ENCODE measurements at regions not wholly inside any gene's neighbourhood (a gene's known extent, or its start where the extent isn't known, plus 50 kb on each side); places are given as distances from the start of the nearest gene placed in this dataset.
"Not testable (repeated sequence)": the region's sequence is repeated elsewhere in the genome, so short reads cannot be mapped to it uniquely, and the experiment has no call there.

- no peak for DNase-seq (ENCODE audit: extremely low read depth in 1 of 2, low read depth in 1 of 2)
Measured at GRCh38 chr7:82625377-82625776, 181.8 kb upstream of the CACNA2D1 start.

GRCh38 chr7:82624965-82625364 is 181.4 kb upstream of the CACNA2D1 start:
- DNase-seq (ENCODE audit: extremely low read depth in 1 of 2, low read depth in 1 of 2): no peak

DNA sequence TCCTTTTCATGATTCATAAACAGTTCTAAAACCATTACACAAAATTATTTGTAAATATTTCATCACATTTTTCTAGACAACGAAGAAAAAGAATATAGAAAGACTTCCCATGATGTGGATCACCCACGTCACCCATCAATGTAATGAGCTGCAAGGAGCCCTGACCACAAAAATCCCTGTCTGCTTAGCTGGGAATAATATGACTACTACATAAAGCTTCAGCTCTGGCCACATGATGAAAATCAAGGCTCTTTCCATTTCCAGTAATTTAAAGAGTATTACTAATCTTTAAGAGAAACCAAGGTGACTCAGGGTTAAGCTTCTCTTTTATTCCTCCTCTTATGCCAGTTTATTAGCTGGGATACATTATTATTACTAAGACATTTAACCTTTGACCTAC is 180.8 kb upstream of the CACNA2D1 start:
- DNase-seq (ENCODE audit: extremely low read depth in 1 of 2, low read depth in 1 of 2): no peak

- no peak for DNase-seq (ENCODE audit: extremely low read depth in 1 of 2, low read depth in 1 of 2)
Measured at GRCh38 chr7:82623812-82624211, 180.2 kb upstream of the CACNA2D1 start.

DNA sequence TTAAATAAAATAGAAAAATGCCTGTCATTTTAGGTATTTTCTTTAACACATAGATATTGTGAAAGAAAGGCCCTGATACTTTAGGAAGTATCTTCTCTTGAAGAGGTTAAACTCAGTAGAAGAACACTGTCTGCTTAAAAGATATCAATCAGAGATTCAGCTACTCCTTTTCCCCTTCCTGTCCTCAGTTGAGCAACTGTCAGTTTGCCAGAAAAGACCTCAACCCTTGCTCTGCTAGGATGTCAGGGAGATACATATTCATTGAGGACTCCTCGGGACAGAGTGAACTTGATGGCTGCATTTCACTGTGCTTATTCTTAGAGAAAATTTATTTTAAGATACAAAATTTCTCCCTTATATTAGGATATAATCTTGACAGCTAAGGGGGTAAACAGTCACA is 173.6 kb upstream of the CACNA2D1 start:
- no peak for DNase-seq (ENCODE audit: extremely low read depth in 1 of 2, low read depth in 1 of 2)

DNA sequence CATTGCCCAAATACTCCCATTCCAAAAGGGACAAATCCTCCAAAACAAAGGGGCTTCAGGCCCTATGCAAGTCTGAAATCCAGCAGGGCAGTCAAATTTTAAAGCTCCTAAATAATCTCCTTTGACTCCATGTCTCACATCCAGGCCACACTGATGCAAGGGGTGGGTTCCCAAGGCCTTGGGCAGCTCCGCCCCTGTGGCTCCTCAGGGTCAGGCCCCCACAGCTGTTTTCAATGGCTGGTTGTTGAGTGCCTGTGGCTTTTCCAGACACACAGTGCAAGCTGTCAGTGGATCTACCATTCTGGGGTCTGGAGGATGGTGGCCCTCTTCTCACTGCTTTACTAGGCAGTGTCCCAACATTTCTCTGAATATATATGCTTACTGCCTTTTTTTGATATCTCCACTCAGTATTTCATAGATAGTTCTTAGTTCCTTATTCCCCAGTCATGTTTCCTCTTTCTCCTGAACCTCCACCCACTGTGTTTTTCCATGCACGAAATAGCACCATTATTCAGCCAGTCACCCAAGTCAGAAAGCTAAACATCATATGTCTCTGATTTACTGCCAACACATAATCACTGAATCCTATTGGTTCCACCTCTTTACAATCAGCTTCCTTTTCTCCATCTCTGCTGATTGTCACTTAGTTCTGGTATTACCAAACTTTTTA is 172.6 kb upstream of the CACNA2D1 start:
- no peak for DNase-seq (ENCODE audit: extremely low read depth in 1 of 2, low read depth in 1 of 2)

DNA sequence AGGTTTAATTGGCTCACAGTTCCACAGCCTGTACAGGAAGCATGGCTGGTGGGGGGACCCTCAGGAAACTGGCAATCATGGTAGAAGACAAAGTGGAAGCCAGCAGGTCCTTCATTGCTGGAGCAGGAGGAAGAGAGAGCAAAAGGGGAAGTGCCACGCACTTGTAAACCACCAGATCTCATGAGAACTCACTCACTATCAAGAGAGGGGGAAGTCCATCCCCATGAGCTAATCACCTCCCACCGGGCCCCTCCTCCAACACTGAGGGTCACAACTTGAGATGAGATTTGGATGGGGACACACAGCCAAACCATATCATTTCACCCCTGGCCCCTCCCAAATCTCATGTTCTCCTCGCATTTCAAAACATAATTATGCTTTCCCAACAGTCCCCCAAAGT is 171.9 kb upstream of the CACNA2D1 start:
- no peak for DNase-seq (ENCODE audit: extremely low read depth in 1 of 2, low read depth in 1 of 2)

- no peak for DNase-seq (ENCODE audit: extremely low read depth in 1 of 2, low read depth in 1 of 2)
Measured at GRCh38 chr7:82609746-82610145, 166.2 kb upstream of the CACNA2D1 start.

DNA sequence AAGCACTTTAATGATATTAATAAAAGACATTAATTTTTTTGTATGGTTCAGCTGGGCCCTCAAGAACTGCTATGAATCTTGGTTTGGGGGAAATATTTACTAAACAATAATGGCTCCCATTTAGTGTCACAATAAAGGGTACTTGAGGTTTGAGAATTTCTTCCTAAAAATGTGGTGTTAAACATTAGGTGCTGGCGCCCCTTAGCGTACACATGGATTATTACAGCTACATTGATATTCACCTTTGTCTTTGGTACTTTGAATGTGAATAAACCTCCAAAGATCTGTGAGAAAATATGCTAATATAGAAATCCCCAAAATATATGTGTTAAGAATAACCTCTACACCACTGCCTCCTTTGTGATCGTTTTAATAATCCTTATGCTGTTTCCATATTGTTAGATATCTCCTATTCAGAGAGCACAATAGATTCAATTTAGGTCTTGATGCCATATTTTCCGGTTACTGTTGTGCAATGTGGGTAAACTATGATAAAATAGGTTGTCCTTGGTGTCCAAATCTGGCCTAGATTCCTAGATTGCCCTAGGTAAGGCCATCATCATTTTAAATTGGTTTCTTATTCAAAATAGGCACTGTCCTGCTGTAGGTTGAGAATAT is 161.8 kb upstream of the CACNA2D1 start:
- no peak for DNase-seq (ENCODE audit: extremely low read depth in 1 of 2, low read depth in 1 of 2)

GRCh38 chr7:82602066-82602465 is 158.5 kb upstream of the CACNA2D1 start:
- DNase-seq (ENCODE audit: extremely low read depth in 1 of 2, low read depth in 1 of 2): no peak

- no peak for DNase-seq (ENCODE audit: extremely low read depth in 1 of 2, low read depth in 1 of 2)
Measured at GRCh38 chr7:82600531-82600930, 157.0 kb upstream of the CACNA2D1 start.

DNA sequence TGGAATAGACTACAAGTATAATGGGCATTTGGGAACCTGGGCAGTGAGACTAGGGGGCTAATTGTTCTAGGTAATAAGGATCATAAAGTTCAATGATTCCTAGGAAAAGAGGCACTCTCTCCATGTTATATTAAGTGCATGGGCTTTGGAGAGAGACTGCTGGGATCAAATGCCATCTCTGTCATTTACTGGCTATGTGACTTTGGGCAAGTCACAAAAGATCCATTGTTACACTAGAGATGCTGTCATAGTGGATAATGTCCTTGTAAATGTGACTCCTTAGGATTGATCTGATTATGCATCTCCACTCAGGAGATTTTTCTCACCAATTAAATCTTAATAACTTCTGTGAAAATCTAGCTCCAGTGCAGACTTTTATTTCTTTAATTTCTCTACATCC is 156.3 kb upstream of the CACNA2D1 start:
- DNase-seq (ENCODE audit: extremely low read depth in 1 of 2, low read depth in 1 of 2): no peak

DNA sequence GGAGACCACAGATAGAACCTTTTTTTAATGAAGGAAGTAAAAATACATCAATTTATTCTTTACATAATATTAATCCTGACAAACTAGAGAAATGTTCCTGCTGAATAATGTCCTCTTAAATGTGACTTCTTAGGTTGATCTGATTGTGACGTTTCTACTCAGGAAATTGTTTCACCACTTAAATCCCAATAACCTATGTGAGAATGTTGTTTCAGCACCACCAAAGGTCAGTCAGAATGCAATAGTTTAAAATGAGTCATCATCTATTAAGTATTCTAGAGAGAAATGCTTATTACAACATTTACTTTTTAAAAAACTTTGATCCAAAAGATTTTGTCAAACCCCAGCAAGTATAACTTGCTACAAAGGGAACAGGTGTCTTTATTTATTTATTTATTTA is 155.4 kb upstream of the CACNA2D1 start:
- DNase-seq (ENCODE audit: extremely low read depth in 1 of 2, low read depth in 1 of 2): no peak

- DNase-seq (ENCODE audit: extremely low read depth in 1 of 2, low read depth in 1 of 2): not testable (repeated sequence)
Measured at GRCh38 chr7:82595795-82596194, 152.2 kb upstream of the CACNA2D1 start.

DNA sequence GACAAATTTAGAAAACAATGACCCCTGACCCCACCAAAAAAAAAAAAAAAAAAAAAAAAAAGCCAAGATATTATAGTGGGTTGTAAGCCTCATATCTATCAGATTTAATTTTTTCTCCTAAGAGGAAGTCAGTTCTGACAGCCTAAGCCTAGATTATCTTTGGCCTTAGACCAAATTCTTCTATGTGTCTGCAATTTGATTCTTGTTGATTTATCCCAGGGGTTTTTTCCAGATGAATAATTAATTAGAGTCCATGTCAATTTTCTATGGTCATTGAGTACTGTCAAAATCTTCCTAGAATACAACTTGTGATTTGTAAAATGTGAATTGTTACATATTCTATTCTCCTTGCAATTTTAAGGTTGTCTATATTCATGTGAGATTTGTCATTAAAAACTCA is 151.6 kb upstream of the CACNA2D1 start:
- no peak for DNase-seq (ENCODE audit: extremely low read depth in 1 of 2, low read depth in 1 of 2)

GRCh38 chr7:82594665-82595064 is 151.1 kb upstream of the CACNA2D1 start:
- no peak for DNase-seq (ENCODE audit: extremely low read depth in 1 of 2, low read depth in 1 of 2)

DNA sequence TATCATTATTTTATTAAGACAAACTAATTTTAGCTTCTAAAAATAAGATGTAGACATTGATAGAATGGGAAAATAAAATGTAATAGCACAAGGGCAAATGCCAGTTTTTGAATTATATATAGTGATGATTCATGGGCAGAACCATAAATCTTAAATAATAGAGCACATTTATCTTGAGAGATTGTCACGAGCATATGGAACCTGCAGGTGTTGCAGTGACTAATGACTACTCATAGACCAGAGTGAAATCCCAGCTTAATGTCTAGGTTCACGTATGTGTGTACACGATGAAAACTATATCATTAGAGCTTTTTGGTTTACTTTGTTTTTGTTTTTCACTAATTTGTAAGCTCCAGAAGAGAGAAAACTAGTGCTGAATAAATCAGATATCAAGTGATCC is 150.2 kb upstream of the CACNA2D1 start:
- DNase-seq (ENCODE audit: extremely low read depth in 1 of 2, low read depth in 1 of 2): no peak

DNA sequence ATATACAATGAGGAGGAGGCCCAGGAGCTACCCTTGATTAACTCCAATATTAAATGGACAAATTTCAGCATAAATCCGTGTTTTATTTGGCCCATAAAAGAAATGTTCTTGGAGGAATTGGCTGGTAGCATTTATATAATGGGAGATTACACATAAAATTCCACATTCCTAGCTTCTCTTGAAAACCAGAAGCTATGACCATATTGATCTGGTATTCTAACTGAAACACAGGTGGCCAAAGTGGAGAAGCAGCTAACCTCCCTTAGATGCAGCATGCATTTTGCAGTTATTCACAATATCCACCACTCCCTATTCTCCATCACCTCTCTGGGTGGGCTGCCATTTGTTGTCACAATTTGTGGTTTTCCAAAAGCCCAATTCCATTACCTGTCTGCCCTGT is 148.8 kb upstream of the CACNA2D1 start:
- no peak for DNase-seq (ENCODE audit: extremely low read depth in 1 of 2, low read depth in 1 of 2)

GRCh38 chr7:82579047-82579446 is 135.5 kb upstream of the CACNA2D1 start:
- no peak for DNase-seq (ENCODE audit: extremely low read depth in 1 of 2, low read depth in 1 of 2)

DNA sequence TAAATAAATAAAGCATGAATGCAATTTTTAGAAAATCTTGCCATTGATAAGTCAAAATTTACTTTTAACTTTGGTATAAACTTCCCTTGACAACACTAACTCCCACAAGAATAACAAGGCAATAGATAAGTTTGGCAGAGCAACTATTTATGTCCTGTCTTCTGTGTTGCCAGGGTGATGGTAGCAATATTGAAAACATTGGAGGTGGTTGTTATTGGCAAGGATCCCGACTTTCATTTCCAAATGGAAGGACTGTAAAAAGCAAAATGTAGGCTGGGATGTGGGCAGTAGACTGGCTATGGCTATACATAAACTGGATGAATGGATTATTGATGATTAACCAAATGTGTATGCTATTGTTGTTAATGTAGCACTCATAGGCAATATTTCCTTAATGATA is 134.9 kb upstream of the CACNA2D1 start:
- DNase-seq (ENCODE audit: extremely low read depth in 1 of 2, low read depth in 1 of 2): no peak

- DNase-seq (ENCODE audit: extremely low read depth in 1 of 2, low read depth in 1 of 2): peak; percentile 18 to 39
Measured at GRCh38 chr7:82572195-82572880, 128.8 kb upstream of the CACNA2D1 start.

DNA sequence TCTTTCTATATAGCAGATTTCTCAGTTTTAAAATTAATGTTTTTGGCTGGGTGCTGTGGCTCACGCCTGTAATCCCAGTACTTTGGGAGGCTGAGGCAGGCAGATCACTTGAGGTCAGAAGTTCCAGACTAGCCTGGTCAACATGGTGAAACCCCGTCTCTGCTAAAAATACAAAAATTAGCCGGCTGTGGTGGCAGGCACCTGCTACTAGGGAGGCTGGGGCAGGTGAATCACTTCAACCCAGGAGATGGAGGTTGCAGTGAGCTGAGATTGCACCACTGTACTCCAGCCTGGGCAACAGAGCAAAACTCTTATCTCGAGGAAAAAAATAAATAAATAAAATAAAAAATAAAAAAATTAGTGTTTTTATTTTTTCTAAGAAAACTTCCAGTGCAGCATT is 127.5 kb upstream of the CACNA2D1 start:
- DNase-seq (ENCODE audit: extremely low read depth in 1 of 2, low read depth in 1 of 2): not testable (repeated sequence)

Data from stimulated activated CD8-positive, alpha-beta memory T cell treated with anti-CD3 and anti-CD28 coated beads, Interleukin-7, amount 100 ng/mL, for 48 hours (primary cell).